A549 (cell line): ENCODE measurements at regions not wholly inside any gene's neighbourhood (a gene's known extent, or its start where the extent isn't known, plus 50 kb on each side); places are given as distances from the start of the nearest gene placed in this dataset.

ENCODE experiments used
- CTCF ChIP-seq: fragments of >200 bp; sonication (Bioruptor Twin); formaldehyde crosslinking; IDR thresholded peaks from 3 replicates; pipeline ENCODE4 v1.5.1; 2016
- EP300 ChIP-seq, 2 experiments: fragments of >200 bp; sonication (Bioruptor Twin); formaldehyde crosslinking; IDR thresholded peaks; 2 replicates in 1 of 2; 3 replicates in 1 of 2; pipeline ENCODE4 v1.6.1; 2016 to 2017
- JUN ChIP-seq, 2 experiments: fragments of >200 bp; sonication (Bioruptor Twin); formaldehyde crosslinking; IDR thresholded peaks; 2 replicates in 1 of 2; 3 replicates in 1 of 2; pipeline ENCODE4 v1.6.1; 2016 to 2017
- POLR2A ChIP-seq: IDR thresholded peaks from 2 replicates; pipeline ENCODE4 v1.6.1; 2012; ENCODE audit warnings: mild to moderate bottlenecking, low read length
- POLR2AphosphoS2 ChIP-seq: conservative IDR thresholded peaks from 2 replicates; pipeline ENCODE4 v1.6.1; 2012; ENCODE audit warnings: low read length, improper control_type of control experiment, inconsistent platforms
- RCOR1 ChIP-seq: fragments of 150-350 bp; IDR thresholded peaks from 2 replicates; pipeline ENCODE4 v1.6.1; 2014; ENCODE audit warnings: antibody characterized with exemption, low read length, low read depth
- RNF2 ChIP-seq: fragments of 200-600 bp; sonication (generic); IDR thresholded peaks from 2 replicates; pipeline ENCODE4 v1.6.1; 2016; ENCODE audit warnings: low read depth, mild to moderate bottlenecking, antibody characterized with exemption, moderate library complexity, borderline replicate concordance
- SMC3 ChIP-seq: fragments of >200 bp; sonication (Bioruptor Twin); formaldehyde crosslinking; IDR thresholded peaks from 3 replicates; pipeline ENCODE4 v1.6.1; 2018; ENCODE audit warnings: inconsistent platforms
- TP53 ChIP-seq: fragments of 250-450 bp; sonication (Bioruptor Pico); IDR thresholded peaks from 2 replicates; pipeline ENCODE4 v1.5.0; 2021; ENCODE audit warnings: mild to moderate bottlenecking, moderate library complexity
- ZFP36 ChIP-seq: fragments of 450-650 bp; IDR thresholded peaks from 2 replicates; pipeline ENCODE4 v1.6.1; 2014; ENCODE audit warnings: borderline replicate concordance; ENCODE audit not compliant: partially characterized antibody

GRCh38 chrY:16645991-16646390 is 1234.0 kb downstream of the CDY2B start:
- TF ChIP-seq POLR2A (no peak), SMC3 (no peak), TP53 (CRISPR knock-in tag) (no peak), RCOR1 (no peak), CTCF (no peak), RNF2 (no peak), EP300 (IDR thresholded peaks at IDR 0.05) (no peak), ZFP36 (no peak), POLR2AphosphoS2 (no peak), JUN (IDR thresholded peaks at IDR 0.05) (no peak)
